HepG2 (cell line): ENCODE measurements at regions not wholly inside any gene's neighbourhood (a gene's known extent, or its start where the extent isn't known, plus 50 kb on each side); places are given as distances from the start of the nearest gene placed in this dataset.

Experiments
- ATAC-seq: fragments of 200-7000 bp; cut with Tn5 transposase; 3 replicates; pipeline ENCODE4 v1.9.1; 2020; ENCODE audit warnings: mild to moderate bottlenecking, moderate library complexity
- BruUV-seq: library from RNA; stranded (reverse); fragments of 400-500 nt; replicated peaks from 2 replicates; lab custom pipeline; 2021; lab: Mats Ljungman, UMichigan
- CTCF ChIA-PET: fragments of 300-600 bp; formaldehyde crosslinking; extraction: SDS; loops from one replicate; lab custom pipeline; 2021; ENCODE audit warnings: low total read pairs, inconsistent platforms, low intra/inter-chr PET ratio; lab: Yijun Ruan, JAX
- POLR2A ChIA-PET: fragments of 350-600 bp; sonication (Branson Sonifier 250); formaldehyde crosslinking; loops from one replicate; lab custom pipeline; 2020; ENCODE audit warnings: antibody characterized with exemption, inconsistent platforms; lab: Yijun Ruan, JAX
- DNase-seq: peaks from one replicate; pipeline ENCODE4 v3.0.0-alpha.2; 2015; ENCODE audit warnings: low spot score
- FAIRE-seq: peaks from 3 replicates; lab custom pipeline; 2011; peaks lifted over from hg19 to GRCh38; lab: Jason Lieb, UNC
- H2AFZ ChIP-seq: one replicate; pipeline ENCODE4 v1.6.1; 2011; ENCODE audit warnings: low read length, inconsistent platforms
- H3K27ac ChIP-seq: fragments of 300-600 bp; 3 replicates; pipeline ENCODE4 v1.8.0; 2011; ENCODE audit warnings: mixed run types, mild to moderate bottlenecking, mixed read lengths, low read length, inconsistent platforms; ENCODE audit not compliant: insufficient read depth; ENCODE audit errors: extremely low read length
- H3K27me3 ChIP-seq, 2 experiments: fragments of 200-600 bp in 1 of 2; 2 replicates in 1 of 2; 3 replicates in 1 of 2; pipeline versions ENCODE4 v1.6.0 to v1.8.0; 2011; ENCODE audit warnings: low read length in 2 of 2, mild to moderate bottlenecking in 2 of 2, moderate library complexity in 2 of 2, inconsistent platforms in 1 of 2; ENCODE audit not compliant: insufficient read depth in 2 of 2, control insufficient read depth in 1 of 2
- H3K36me3 ChIP-seq, 2 experiments: fragments of 200-600 bp in 1 of 2; replicated peaks in 1 of 2; 2 replicates in 1 of 2; 3 replicates in 1 of 2; pipeline versions ENCODE4 v1.5.1 to v1.8.0; 2011; ENCODE audit warnings: low read length in 2 of 2, inconsistent platforms in 1 of 2; ENCODE audit not compliant: insufficient read depth in 2 of 2, control insufficient read depth in 1 of 2
- H3K4me1 ChIP-seq: 2 replicates; pipeline ENCODE4 v1.5.1; 2012; ENCODE audit warnings: low read length, inconsistent platforms; ENCODE audit not compliant: insufficient read depth
- H3K4me2 ChIP-seq: 2 replicates; pipeline ENCODE4 v1.6.0; 2011; ENCODE audit warnings: low read depth, low read length, inconsistent platforms
- H3K4me3 ChIP-seq, 3 experiments: fragments of 200-600 bp in 1 of 3; sonication (generic), shearing (Covaris generic) in 1 of 3; replicated peaks in 1 of 3; 2 replicates each; pipeline ENCODE4 v1.5.1; 2011 to 2016; ENCODE audit warnings: low read length in 3 of 3, inconsistent platforms in 2 of 3, low read depth in 2 of 3, mild to moderate bottlenecking in 2 of 3, control low read depth in 1 of 3, mixed read lengths in 1 of 3; ENCODE audit not compliant: insufficient read depth in 1 of 3
- H3K79me2 ChIP-seq: one replicate; pipeline ENCODE4 v1.6.1; 2011; ENCODE audit warnings: low read length, inconsistent platforms; ENCODE audit not compliant: insufficient read depth
- H3K9ac ChIP-seq: 2 replicates; pipeline ENCODE4 v1.6.0; 2011; ENCODE audit warnings: mild to moderate bottlenecking, low read depth, low read length, inconsistent platforms; ENCODE audit not compliant: insufficient read depth
- H3K9me3 ChIP-seq: 2 replicates; pipeline ENCODE4 v1.5.1; 2012; ENCODE audit warnings: mild to moderate bottlenecking, low read length
- H4K20me1 ChIP-seq: 2 replicates; pipeline ENCODE4 v1.6.0; 2011; ENCODE audit warnings: inconsistent platforms, mild to moderate bottlenecking, low read length, moderate library complexity; ENCODE audit not compliant: insufficient read depth
- CAMTA2 ChIP-seq: sonication (generic); formaldehyde crosslinking; IDR thresholded peaks from 2 replicates; pipeline ENCODE4 v1.4.0; 2020; ENCODE audit warnings: mild to moderate bottlenecking, missing genetic modification reagents, borderline replicate concordance
- FLYWCH1 ChIP-seq: sonication (generic); formaldehyde crosslinking; IDR thresholded peaks from 2 replicates; pipeline ENCODE4 v1.8.1; 2023; ENCODE audit warnings: mild to moderate bottlenecking, missing genetic modification reagents
- JARID2 ChIP-seq: sonication (generic); formaldehyde crosslinking; IDR thresholded peaks from 2 replicates; pipeline ENCODE4 v1.8.1; 2023; ENCODE audit warnings: missing genetic modification reagents, inconsistent platforms; ENCODE audit not compliant: insufficient replicate concordance
- MYNN ChIP-seq: sonication (generic); formaldehyde crosslinking; IDR thresholded peaks from 2 replicates; pipeline ENCODE4 v1.4.0; 2020; ENCODE audit warnings: mild to moderate bottlenecking, low read depth, missing genetic modification reagents
- PHF21A ChIP-seq: sonication (generic); formaldehyde crosslinking; IDR thresholded peaks from 2 replicates; pipeline ENCODE4 v1.5.0; 2020; ENCODE audit warnings: mild to moderate bottlenecking, missing genetic modification reagents
- SETDB1 ChIP-seq: sonication (generic); formaldehyde crosslinking; IDR thresholded peaks from 2 replicates; pipeline ENCODE4 v1.5.1; 2020; ENCODE audit warnings: missing genetic modification reagents, mild to moderate bottlenecking, borderline replicate concordance
- SNAPC5 ChIP-seq: sonication (generic); formaldehyde crosslinking; IDR thresholded peaks from 2 replicates; pipeline ENCODE4 v1.8.1; 2023; ENCODE audit warnings: mild to moderate bottlenecking, missing genetic modification reagents, borderline replicate concordance
- SRY ChIP-seq: sonication (generic); formaldehyde crosslinking; IDR thresholded peaks from 2 replicates; pipeline ENCODE4 v1.8.0; 2022; ENCODE audit warnings: mild to moderate bottlenecking, missing genetic modification reagents
- SSRP1 ChIP-seq: IDR thresholded peaks from 2 replicates; pipeline ENCODE4 v1.6.1; 2016; ENCODE audit warnings: control low read depth
- THRA ChIP-seq: sonication (generic); formaldehyde crosslinking; IDR thresholded peaks from 2 replicates; pipeline ENCODE4 v1.4.0; 2020; ENCODE audit warnings: missing genetic modification reagents, borderline replicate concordance
- ZNF280B ChIP-seq: sonication (generic); formaldehyde crosslinking; IDR thresholded peaks from 2 replicates; pipeline ENCODE4 v1.5.0; 2020; ENCODE audit warnings: missing genetic modification reagents, mild to moderate bottlenecking, borderline replicate concordance
- ZNF574 ChIP-seq: sonication (generic); formaldehyde crosslinking; IDR thresholded peaks from 2 replicates; pipeline ENCODE4 v1.4.0; 2020; ENCODE audit warnings: missing genetic modification reagents
- ZNF713 ChIP-seq: sonication (generic); formaldehyde crosslinking; IDR thresholded peaks from 2 replicates; pipeline ENCODE4 v1.4.0; 2020; ENCODE audit warnings: mild to moderate bottlenecking, missing genetic modification reagents
- ZSCAN5A ChIP-seq: sonication (generic); formaldehyde crosslinking; IDR thresholded peaks from 2 replicates; pipeline ENCODE4 v1.8.0; 2022; ENCODE audit warnings: mild to moderate bottlenecking, missing genetic modification reagents, borderline replicate concordance
- WGBS: methylation state at CpG from one replicate; pipeline ENCODE4 v1.1.6; 2017; ENCODE audit warnings: low lambda C conversion rate; 5-methylcytosine and 5-hydroxymethylcytosine counted together
- in situ Hi-C: cut with HindIII; loops from 2 replicates; pipeline ENCODE4 v1.10.0; 2017; ENCODE audit warnings: low pct_unique_long_range_greater_than_20kb; ENCODE audit not compliant: extremely low pct_ligation_motif_present
- intact Hi-C: fragments of 100-400 bp; cut with micrococcal nuclease; formaldehyde crosslinking; loops from one replicate; pipeline ENCODE4 v1.10.0; 2022; ENCODE audit not compliant: unreplicated experiment

- FAIRE-seq (no peak), ATAC-seq (peak; percentile 67), DNase-seq (no peak)
- peaks cover 25% of the 10 kb centered on the region for H3K4me1 ChIP-seq
- H3K4me3 ChIP-seq, result no peak overlapping the region
- H3K27ac ChIP-seq, result no peak overlapping the region
- POLR2A ChIA-PET, result no interaction called here
- WGBS, result 22% methylated on average over 4 of the region's 4 CpGs
- no peaks in the 10 kb centered on the region for H3K9me3 ChIP-seq
- in situ Hi-C loops, result no loop called here
- CTCF ChIA-PET, result no interaction called here
- no peak for TF ChIP-seq ZNF280B
- TF ChIP-seq CAMTA2 (CRISPR knock-in tag), result no peak
- no peak for TF ChIP-seq ZNF574
- no peak for TF ChIP-seq JARID2 (CRISPR knock-in tag)
- no peak for TF ChIP-seq ZNF713 (CRISPR knock-in tag)
- no peak for TF ChIP-seq ZSCAN5A
- TF ChIP-seq SETDB1 (CRISPR knock-in tag), result no peak
- no peak for TF ChIP-seq PHF21A
- TF ChIP-seq SNAPC5 (CRISPR knock-in tag), result no peak
- no peak for TF ChIP-seq MYNN (CRISPR knock-in tag)
- no peak for TF ChIP-seq SRY
- TF ChIP-seq FLYWCH1, result no peak
- no peak for TF ChIP-seq SSRP1 (CRISPR knock-in tag)
- TF ChIP-seq THRA (CRISPR knock-in tag), result no peak
- H4K20me1 ChIP-seq, result no peaks in the 10 kb centered on the region
- no peaks in the 10 kb centered on the region for H3K27me3 ChIP-seq
- H3K36me3 ChIP-seq, result no peaks in the 10 kb centered on the region
- no peak overlapping the region for H3K4me2 ChIP-seq
- no TSS peak for BruUV-seq
- intact Hi-C loops, result no loop called here
- no peak overlapping the region for H2AFZ ChIP-seq
- H3K79me2 ChIP-seq, result no peaks in the 10 kb centered on the region
- H3K9ac ChIP-seq, result no peak overlapping the region
Measured at GRCh38 chr3:167913219-167913835, 177.8 kb downstream of the SERPINI1 start.
